MM.1S (cell line): ENCODE measurements at regions not wholly inside any gene's neighbourhood (a gene's known extent, or its start where the extent isn't known, plus 50 kb on each side); places are given as distances from the start of the nearest gene placed in this dataset.
"Not testable (repeated sequence)": the region's sequence is repeated elsewhere in the genome, so short reads cannot be mapped to it uniquely, and the experiment has no call there.

Experiments
- DNase-seq: peaks from one replicate; pipeline ENCODE4 v3.0.0-alpha.2; 2015
- H2AFZ ChIP-seq: fragments of 300-600 bp; sonication (generic); 2 replicates; pipeline ENCODE4 v1.6.0; 2016; ENCODE audit warnings: antibody characterized with exemption, low read length
- H3F3A ChIP-seq: fragments of 300-600 bp; sonication (generic); 2 replicates; pipeline ENCODE4 v1.6.1; 2016; ENCODE audit warnings: mild to moderate bottlenecking, antibody characterized with exemption, low read length, moderate library complexity, mixed read lengths; ENCODE audit not compliant: insufficient read depth
- H3K27ac ChIP-seq: fragments of 300-600 bp; sonication (generic); 2 replicates; pipeline ENCODE4 v1.5.1; 2016; ENCODE audit warnings: mild to moderate bottlenecking, low read length
- H3K27me3 ChIP-seq: fragments of 300-600 bp; sonication (generic); replicated peaks from 2 replicates; pipeline ENCODE4 v1.6.0; 2016; ENCODE audit warnings: low read length; ENCODE audit not compliant: insufficient read depth
- H3K36me3 ChIP-seq: fragments of 300-600 bp; sonication (generic); replicated peaks from 2 replicates; pipeline ENCODE4 v1.6.1; 2016; ENCODE audit warnings: mild to moderate bottlenecking, low read length, mixed read lengths; ENCODE audit not compliant: insufficient read depth
- H3K4me1 ChIP-seq: fragments of 300-600 bp; sonication (generic); 2 replicates; pipeline ENCODE4 v1.6.1; 2016; ENCODE audit warnings: low read length, mixed read lengths
- H3K4me2 ChIP-seq: fragments of 300-600 bp; sonication (generic); 2 replicates; pipeline ENCODE4 v1.6.0; 2016; ENCODE audit warnings: low read depth, low read length
- H3K4me3 ChIP-seq: fragments of 300-600 bp; sonication (generic); 2 replicates; pipeline ENCODE4 v1.5.1; 2016; ENCODE audit warnings: low read length, mixed read lengths
- H3K79me2 ChIP-seq: fragments of 300-600 bp; sonication (generic); 2 replicates; pipeline ENCODE4 v1.6.1; 2016; ENCODE audit warnings: mixed run types, low read length, mixed read lengths
- H3K9ac ChIP-seq: fragments of 300-600 bp; sonication (generic); 2 replicates; pipeline ENCODE4 v1.6.1; 2016; ENCODE audit warnings: low read length, mixed read lengths
- H3K9me2 ChIP-seq: fragments of 300-600 bp; sonication (generic); replicated peaks from 2 replicates; pipeline ENCODE4 v1.6.1; 2016; ENCODE audit warnings: mild to moderate bottlenecking, low read length, mixed read lengths; ENCODE audit not compliant: insufficient read depth
- H3K9me3 ChIP-seq: fragments of 300-600 bp; sonication (generic); replicated peaks from 2 replicates; pipeline ENCODE4 v1.6.1; 2016; ENCODE audit warnings: mild to moderate bottlenecking, low read length, mixed read lengths; ENCODE audit not compliant: insufficient read depth
- H4K20me1 ChIP-seq: fragments of 300-600 bp; sonication (generic); 2 replicates; pipeline ENCODE4 v1.6.1; 2016; ENCODE audit warnings: mild to moderate bottlenecking, low read length, moderate library complexity, mixed read lengths; ENCODE audit not compliant: insufficient read depth
- CTCF ChIP-seq: fragments of 300-600 bp; sonication (generic); IDR thresholded peaks from 2 replicates; pipeline ENCODE4 v1.5.1; 2016; ENCODE audit warnings: antibody characterized with exemption, low read length, mixed read lengths
- EZH2 ChIP-seq: fragments of 300-600 bp; sonication (generic); optimal IDR thresholded peaks from 2 replicates; pipeline ENCODE3; 2017; ENCODE audit warnings: low read depth, mild to moderate bottlenecking, antibody characterized with exemption, low read length, mixed read lengths
- EZH2phosphoT487 ChIP-seq: fragments of 300-600 bp; sonication (generic); IDR thresholded peaks from 2 replicates; pipeline ENCODE4 v1.6.1; 2018; ENCODE audit warnings: antibody characterized with exemption, low read length

GRCh38 chr4:79164907-79165610, 160.8 kb downstream of the NAA11 start:
- Histone ChIP-seq H2AFZ (no peak overlapping the region), H3K9me3 (no peaks in the 10 kb centered on the region), H3K27me3 (no peaks in the 10 kb centered on the region), H3K4me3 (no peak overlapping the region), H3K79me2 (no peaks in the 10 kb centered on the region), H3K9me2 (no peaks in the 10 kb centered on the region), H3K36me3 (no peaks in the 10 kb centered on the region), H3F3A (no peaks in the 10 kb centered on the region), H3K9ac (no peak overlapping the region), H4K20me1 (no peaks in the 10 kb centered on the region), H3K4me2 (no peak overlapping the region), H3K4me1 (peaks cover 5% of the 10 kb centered on the region), H3K27ac (no peak overlapping the region)
- DNase-seq, result no peak
- TF ChIP-seq CTCF (no peak), EZH2phosphoT487 (no peak), EZH2 (no peak)

- Histone ChIP-seq H3K27me3 (no peaks in the 10 kb centered on the region), H3K4me3 (no peak overlapping the region), H3K9me2 (no peaks in the 10 kb centered on the region), H3K9me3 (no peaks in the 10 kb centered on the region), H3K4me1 (no peaks in the 10 kb centered on the region), H3K36me3 (no peaks in the 10 kb centered on the region), H4K20me1 (no peaks in the 10 kb centered on the region), H3K27ac (no peak overlapping the region), H3K9ac (no peak overlapping the region), H3K79me2 (no peaks in the 10 kb centered on the region), H2AFZ (no peak overlapping the region), H3K4me2 (no peak overlapping the region), H3F3A (no peaks in the 10 kb centered on the region)
- no peak for TF ChIP-seq EZH2
- no peak for TF ChIP-seq CTCF
- no peak for DNase-seq
Observed at GRCh38 chr4:79163981-79164490, 161.8 kb downstream of the NAA11 start.

- Histone ChIP-seq H3K9me3 (no peaks in the 10 kb centered on the region), H3K9me2 (no peaks in the 10 kb centered on the region), H3K27me3 (no peaks in the 10 kb centered on the region), H3K9ac (no peak overlapping the region), H4K20me1 (no peaks in the 10 kb centered on the region), H3F3A (no peaks in the 10 kb centered on the region), H3K4me3 (no peak overlapping the region), H3K4me1 (no peaks in the 10 kb centered on the region), H3K36me3 (no peaks in the 10 kb centered on the region), H3K79me2 (no peaks in the 10 kb centered on the region), H2AFZ (no peak overlapping the region), H3K4me2 (no peak overlapping the region), H3K27ac (no peak overlapping the region)
- no peak for DNase-seq
- no peak for TF ChIP-seq EZH2phosphoT487
- no peak for TF ChIP-seq CTCF
- TF ChIP-seq EZH2, result no peak
Observed at GRCh38 chr4:79160962-79161361, 164.9 kb downstream of the NAA11 start.

- H3K27me3 ChIP-seq, H3F3A ChIP-seq, H3K4me1 ChIP-seq, H3K9ac ChIP-seq, H3K4me2 ChIP-seq, H2AFZ ChIP-seq, H3K9me3 ChIP-seq, H3K27ac ChIP-seq, H3K9me2 ChIP-seq, H3K79me2 ChIP-seq, H4K20me1 ChIP-seq, H3K36me3 ChIP-seq, H3K4me3 ChIP-seq: not testable (repeated sequence)
- peak; percentile 20 for DNase-seq
Observed at GRCh38 chr4:79158705-79159104, 167.2 kb downstream of the NAA11 start.
